Stimulated activated naive CD8-positive, alpha-beta T cell treated with anti-CD3 and anti-CD28 coated beads, Interleukin-15, Interleukin-2, amounts not matched to agents 100 U/mL and 50 U/mL, for 24 hours (primary cell): ENCODE measurements at regions not wholly inside any gene's neighbourhood (a gene's known extent, or its start where the extent isn't known, plus 50 kb on each side); places are given as distances from the start of the nearest gene placed in this dataset.
"Not testable (repeated sequence)": the region's sequence is repeated elsewhere in the genome, so short reads cannot be mapped to it uniquely, and the experiment has no call there.

Source experiments
- ATAC-seq: fragments of 150-1000 bp; cut with Tn5 transposase; one replicate; pipeline ENCODE4 v1.10.0; 2021
- DNase-seq: peaks from one replicate; pipeline ENCODE4 v3.0.0; 2021

DNA sequence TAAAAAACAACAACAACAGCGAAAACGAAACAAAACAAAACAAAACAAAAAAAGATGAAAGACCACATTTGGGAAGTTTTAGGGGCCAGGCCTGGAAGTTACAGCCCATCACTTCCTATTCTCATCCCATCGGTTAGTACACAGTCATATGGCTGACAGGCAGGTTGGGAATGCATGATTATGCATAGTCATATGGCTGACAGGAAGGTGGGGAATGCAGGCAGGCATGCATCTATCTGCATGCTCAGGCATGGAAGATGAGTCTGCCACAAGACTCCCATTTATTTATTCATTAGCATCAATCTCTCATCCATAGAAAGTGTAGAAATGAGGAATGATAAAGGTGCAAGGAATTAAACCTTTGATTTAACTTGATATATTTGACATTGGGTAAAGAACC lies 325.3 kb upstream of the MEX3C start:
- DNase-seq, result no peak
- ATAC-seq, result no peak

DNA sequence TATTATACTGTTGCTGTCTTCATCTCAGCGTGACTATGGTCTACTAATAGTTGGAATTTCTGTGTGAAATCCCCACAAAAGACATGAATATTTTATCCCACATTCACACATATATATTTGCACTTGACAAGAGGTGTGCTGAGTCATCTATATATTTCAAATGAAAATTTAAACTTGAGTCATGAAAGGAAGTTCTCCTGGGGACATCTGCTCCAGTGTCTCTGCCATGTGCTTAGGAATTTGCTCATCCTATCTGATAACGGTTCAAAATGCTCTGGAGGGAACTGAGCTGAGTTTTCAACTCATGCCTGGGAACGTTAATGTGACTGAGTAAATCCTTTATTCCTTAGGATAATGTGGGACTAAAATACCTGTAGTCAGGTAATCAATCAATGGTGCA lies 326.2 kb upstream of the MEX3C start:
- ATAC-seq (no peak), DNase-seq (no peak)

DNA sequence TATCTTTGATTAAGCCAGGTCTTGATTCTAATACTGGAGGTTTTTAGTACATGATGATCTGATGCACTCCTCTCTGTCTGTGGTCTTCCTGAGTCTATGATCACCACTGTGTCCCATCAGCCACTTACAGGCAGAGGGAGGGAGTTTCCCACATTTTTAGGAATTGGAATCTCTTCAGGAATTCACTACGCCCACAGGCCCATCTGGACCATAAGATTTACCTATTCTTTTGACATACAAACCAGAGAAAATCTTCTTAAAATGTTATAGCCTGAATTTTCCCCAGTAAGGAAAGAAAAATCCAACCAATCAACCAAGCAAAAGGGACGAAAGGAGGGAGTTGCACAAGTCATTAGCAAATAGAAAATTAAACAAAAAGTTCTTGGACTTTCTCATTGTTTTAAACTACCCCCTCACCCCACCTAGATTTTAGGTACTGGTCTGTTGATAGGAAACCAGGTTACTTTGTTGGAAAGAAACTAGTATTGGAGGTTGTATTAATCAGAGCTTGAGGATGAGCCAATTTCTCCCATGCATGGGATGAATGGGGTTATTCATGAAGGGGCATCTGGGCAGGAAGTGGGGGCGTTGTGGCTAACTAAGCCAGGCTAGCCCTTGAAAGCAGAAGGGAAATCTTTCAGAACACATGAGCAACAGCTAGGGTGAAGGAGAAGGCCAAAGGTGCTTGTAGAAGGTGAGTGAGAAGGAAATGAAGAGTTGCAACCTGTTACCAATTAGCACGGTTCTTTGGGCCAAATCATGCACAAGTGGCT lies 328.2 kb upstream of the MEX3C start:
- no peak for ATAC-seq
- DNase-seq, result no peak

DNA sequence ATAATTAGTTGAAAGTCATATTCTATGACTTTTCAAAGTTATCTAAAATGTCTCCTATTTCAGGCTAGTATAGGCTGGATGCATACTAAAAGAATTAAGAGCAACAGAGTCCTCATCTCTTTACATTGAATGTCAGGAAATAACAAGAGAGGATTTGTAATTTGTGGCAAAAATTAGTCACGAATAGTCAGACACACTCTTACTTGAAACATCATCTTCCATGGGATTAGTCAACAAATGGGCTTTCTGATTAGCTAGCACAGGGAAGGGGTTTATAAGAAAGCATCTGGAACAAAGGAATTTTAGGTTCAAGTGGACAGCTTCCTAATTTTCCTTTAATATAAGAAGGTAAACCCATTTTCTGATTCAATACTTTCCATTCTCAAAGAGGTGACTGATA lies 330.3 kb upstream of the MEX3C start:
- DNase-seq (no peak), ATAC-seq (no peak)

DNA sequence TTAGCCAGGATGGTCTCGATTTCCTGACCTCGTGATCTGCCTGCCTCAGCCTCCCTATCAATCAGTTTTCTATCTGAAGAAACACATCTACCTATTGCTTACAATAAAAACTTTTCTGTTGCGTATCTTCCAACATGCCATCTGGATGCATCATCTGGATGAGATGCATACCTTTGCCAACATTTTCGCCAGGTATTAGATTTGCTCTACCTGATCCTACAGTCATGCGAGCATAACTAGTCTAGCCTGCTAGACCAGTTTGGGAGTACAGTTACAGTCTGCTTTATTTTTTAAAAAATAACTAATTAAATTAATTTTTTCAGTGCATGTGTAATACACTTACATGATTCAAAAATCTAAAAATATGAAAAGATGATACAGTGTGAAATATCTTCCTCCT lies 334.0 kb upstream of the MEX3C start:
- DNase-seq, result no peak
- no peak for ATAC-seq

DNA sequence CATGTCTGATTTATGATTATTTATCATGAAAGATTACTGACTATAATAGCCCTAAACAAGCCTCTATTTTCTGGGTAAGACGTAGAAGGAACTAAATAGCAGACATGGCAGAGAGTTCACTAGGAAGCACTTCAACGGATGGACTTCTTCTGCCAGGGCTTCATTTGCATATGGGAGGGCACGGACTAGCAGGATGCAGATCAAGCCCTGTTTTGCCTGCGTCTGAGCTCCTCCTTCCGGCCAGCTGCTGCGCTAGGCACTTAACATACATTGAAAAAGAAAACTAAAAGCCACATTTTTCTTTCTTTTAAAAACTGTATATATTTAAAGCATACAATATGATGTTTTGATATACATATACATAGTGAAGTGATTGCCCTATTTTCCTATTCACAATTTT lies 340.0 kb upstream of the MEX3C start:
- ATAC-seq (no peak), DNase-seq (no peak)

DNA sequence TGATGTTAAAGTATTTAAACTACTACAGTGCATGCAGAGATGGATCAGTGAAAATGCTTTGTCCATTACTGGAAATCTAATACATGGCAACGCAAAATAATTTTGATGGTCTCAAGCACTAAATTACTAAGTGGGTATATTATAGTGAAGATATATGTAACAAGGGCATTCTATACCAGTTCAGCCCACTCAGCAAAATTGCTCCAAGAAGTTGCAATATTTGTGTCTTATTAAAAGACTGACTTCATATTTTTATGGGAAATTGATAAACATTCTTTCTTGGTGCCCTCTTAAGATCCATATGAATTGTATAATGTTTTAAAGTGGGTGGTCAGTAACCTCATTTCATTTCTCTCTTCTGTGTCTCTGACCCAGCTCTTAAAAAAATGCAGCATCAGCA lies 343.1 kb upstream of the MEX3C start:
- ATAC-seq (no peak), DNase-seq (no peak)

DNA sequence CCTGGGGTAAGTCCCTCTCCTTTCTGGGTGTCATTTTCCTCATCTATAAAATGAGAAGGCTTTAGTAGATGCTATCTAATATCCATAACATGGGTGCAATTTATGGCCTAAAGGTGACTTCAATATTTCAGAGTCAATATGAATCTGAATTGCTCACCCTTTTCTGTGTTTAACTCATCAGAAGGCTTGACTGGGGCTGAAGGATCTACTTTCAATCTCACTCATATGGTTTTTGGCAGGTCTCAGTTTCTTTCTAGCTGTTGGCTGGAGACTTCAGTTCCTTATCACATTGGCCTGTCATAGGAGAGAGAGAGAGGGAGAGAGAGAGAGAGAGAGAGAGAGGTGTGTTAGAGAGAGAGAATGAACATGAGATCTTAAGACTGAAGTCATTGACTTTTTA lies 343.7 kb upstream of the MEX3C start:
- DNase-seq (no peak), ATAC-seq (no peak)

DNA sequence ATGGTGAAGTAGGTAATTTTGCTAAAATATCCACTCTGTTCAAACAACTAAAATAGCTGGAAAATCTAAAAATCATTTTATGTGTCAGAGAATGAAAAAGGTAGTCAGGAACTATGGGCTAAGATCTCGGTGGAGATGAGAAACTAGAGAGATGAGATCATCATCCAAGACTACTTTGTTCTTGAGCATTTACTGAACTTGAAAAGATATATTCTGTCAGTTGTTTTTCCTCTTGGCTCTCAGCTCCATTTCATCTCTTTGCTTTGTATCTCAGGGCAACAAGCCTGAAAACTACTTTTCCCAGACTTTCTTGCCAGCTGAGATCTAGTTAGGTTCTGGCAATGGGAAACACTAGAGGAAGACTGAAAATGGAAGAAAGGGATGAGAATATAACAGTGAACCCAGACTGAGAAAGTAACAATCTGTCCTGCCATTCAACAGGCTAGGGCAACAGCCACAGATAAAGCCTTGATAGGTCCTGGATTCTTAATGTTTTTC lies 346.2 kb upstream of the MEX3C start:
- DNase-seq, result no peak
- no peak for ATAC-seq

DNA sequence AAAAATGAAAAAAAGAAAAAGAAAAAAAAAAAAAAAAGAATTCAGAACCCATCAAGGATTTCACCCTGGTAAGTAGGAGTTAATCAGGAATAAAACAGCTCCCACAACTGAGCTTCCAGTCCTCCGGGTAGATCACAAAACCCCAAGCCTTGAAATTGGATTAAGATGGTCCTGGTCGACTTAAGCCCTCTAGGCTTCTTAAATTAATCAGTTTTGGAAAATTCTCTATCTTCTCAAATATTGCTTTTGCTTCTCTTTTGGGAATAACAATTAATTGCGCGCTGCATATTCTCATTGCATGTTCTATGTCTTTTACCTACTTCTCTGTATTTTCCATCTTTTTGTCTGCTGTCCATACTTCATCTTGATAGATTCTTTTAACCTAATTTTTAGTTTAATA lies 348.0 kb upstream of the MEX3C start:
- no peak for ATAC-seq
- DNase-seq, result no peak

DNA sequence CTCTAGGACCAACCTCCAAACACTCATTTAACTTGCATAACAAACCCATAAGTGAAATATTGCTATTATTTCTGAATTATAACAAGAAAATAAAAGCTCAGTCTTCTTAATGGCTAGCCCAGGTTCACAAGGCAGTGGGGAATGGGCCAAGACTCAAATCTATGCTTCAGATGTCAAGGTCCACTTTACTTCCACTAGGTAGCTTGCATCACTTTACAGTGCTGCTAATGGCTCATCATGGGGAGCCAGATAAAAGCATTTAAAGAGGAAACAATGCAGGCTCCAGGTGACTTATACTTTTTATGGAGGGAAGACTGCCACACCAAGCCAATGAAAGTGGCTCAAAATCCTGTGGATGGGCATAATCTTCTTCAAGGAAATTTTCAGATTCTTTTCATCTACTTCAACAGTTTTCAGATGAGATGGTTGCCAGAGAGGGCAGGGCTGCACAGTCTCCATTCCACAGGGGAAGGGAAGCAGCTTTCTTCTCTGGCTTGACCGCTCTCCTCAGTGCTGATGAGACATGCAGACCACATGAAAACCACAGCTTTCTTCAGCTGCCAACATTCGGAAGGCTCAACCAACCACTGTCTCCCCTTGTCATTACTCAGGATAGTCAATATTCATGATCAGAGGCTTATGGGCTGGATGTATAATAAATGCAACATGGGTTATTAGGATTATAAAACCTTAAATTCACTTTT lies 361.9 kb upstream of the MEX3C start:
- ATAC-seq (no peak), DNase-seq (no peak)

DNA sequence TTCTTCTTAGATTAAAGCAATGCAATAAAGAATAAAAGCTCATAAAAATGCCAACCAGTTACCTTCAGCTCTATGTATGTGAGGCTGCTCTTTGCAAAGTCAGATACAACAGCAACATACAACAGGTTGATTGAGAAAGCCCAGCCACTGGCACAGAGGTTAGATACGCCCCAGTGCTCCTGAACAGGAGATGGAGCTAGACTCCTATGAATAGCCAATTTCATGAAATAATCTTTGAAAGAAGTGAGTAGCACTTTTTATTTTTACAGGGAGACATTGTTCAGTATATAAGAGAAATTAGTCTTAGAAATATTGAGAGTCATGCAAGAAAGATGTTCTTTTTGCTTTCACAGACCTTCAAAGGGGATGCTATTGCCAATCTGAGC lies 362.4 kb upstream of the MEX3C start:
- no peak for ATAC-seq
- DNase-seq, result no peak

DNA sequence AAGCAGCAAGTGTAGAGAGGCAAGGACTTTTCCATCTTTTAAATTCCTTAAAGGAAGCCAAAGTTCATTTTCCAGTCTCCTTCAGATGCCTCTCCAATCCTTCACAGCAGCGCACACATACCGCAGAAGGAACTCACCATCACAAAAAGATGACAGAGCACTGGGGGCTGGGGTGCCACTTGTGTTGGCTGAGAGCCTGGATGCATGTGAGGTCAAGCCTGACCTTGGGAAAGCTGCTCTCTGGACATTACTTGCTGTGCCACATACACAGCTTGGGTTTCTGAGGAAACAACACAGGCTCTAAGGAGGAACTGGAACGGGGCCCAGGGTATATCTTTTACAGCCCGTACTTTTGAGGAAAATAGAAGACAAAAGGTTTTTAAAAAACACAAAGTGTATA lies 364.3 kb upstream of the MEX3C start:
- ATAC-seq (no peak), DNase-seq (no peak)

DNA sequence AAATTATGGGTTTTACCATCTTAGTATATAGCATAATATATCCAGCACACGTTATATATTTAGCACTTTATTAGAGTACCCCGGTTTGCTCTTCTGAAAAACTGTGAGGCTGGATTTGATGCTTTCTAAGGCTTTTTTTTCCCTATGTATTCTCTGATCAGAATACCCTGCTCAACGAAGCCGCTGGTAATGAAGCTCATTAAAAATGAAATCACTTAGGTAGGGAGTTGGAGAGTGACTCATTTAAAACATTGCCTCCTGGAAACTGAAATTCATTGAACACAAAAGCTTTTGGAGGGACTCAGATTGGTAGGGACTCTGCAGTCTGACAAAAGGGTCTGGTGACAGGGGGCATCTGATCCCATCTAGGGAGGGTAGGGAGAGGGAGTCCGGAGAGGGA lies 365.4 kb upstream of the MEX3C start:
- no peak for ATAC-seq

DNA sequence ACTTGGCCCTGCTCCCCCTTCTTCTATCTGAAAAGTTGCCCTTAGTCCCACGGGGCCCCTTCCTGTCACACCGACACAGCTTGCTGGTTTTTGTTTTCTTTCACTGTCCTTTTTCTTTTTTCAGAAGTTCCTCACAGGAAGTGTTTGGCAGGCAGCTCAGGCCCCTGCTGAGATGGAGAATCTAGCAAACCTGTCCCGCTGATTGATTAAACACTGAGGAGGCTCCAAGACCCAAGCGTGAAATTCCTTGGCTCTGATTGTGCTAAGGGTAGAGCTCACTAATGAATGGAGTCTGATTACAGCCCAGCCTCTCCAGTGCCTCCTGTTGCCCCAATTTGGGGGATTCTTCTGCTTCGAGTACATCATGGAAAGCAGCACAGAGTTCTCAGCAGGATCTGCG lies 365.9 kb upstream of the MEX3C start:
- no peak for DNase-seq
- ATAC-seq, result no peak

More for the DNA sequence above, 365.4 kb upstream of the MEX3C start:
- DNase-seq, result no peak

DNA sequence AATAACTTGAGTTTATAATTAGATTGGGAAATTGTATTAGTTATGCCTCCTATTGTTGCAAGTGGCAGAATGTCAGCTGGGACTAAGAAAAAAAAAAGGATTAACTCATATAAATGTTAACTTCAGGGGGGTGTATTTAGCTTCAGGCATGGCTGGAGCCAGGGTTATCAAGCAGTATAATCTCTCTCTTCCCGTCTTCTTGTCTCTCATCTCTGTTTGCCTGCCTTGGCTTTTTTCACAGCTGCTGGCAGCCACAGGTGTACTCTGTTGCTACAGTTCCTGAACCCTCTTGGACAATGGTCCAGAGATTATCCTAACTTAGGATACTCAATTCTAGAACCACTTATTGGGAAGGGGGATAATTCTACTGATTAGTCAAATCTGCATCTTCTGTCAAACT lies 370.7 kb upstream of the MEX3C start:
- DNase-seq (no peak), ATAC-seq (no peak)

DNA sequence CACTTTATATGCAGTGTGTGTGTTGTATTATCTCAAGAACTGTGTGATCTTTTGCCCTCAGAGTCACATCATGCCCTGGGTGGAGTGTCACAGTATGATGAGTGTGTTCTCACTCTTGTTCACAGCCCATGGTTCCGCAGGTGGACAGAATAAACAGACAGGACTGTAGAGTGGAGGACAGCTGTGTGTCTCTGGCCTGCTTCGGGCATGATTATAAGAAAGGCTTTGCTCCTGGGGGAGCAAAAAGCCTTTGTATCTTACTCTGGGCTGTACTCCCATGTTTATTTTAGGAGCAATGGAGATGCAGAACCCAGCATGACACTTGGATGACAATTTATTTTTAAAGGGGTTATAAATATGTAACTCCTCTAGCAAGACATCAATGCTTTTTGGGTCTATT lies 371.7 kb upstream of the MEX3C start:
- DNase-seq (no peak), ATAC-seq (no peak)

DNA sequence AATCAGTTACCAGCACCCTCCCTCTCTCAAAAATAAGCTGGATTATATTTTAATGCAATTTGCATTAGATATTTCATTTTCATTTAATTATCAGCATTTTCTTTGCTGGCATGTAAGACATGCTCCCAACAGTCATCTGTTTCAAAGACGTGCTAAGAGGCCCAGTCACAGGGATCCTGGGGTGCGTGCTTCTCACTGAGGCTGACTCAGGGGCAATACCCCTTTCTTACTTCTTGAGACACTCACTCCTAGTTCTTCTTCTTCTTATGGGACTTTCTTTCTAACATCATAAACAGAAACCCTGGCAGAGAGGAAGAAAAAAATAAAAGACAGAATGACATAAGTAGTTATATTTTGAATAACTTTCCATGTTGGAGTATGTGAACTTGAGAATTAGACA lies 372.1 kb upstream of the MEX3C start:
- no peak for ATAC-seq
- no peak for DNase-seq

DNA sequence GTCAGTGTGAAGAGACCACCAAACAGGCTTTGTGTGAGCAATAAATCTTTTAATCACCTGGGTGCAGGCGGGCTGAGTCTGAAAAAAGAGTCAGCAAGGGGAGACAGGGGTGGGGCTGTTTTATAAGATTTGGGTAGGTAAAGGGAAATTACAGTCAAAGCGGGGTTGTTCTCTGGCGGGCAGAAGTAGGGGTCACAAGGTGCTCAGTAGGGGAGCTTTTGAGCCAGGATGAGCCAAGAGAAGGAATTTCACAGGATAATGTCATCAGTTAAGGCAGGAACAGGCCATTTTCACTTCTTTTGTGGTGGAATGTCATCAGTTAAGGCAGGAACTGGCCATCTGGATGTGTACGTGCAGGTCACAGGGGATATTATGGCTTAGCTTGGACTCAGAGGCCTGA lies 372.6 kb upstream of the MEX3C start:
- DNase-seq, ATAC-seq: not testable (repeated sequence)

DNA sequence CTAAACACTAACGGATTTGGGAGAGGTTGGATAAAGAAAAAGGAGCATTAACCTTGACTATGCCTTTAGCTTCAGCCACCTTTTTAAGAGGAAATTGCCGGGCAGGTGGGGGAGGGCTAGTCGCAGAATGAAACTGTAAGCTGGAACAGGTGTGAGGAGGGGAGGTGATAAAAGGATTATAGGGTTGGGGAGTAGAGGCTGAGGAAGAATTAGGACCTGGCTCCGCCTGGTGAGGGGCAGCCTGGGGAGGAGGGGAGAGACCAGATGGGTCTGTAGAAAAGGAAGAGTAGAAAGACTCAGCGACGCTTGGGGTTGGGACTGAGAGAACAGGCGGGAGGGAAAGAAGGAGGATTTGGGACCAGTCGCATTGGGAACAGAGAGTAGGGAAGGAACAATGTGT lies 376.4 kb upstream of the MEX3C start:
- not testable (repeated sequence) for DNase-seq, ATAC-seq

DNA sequence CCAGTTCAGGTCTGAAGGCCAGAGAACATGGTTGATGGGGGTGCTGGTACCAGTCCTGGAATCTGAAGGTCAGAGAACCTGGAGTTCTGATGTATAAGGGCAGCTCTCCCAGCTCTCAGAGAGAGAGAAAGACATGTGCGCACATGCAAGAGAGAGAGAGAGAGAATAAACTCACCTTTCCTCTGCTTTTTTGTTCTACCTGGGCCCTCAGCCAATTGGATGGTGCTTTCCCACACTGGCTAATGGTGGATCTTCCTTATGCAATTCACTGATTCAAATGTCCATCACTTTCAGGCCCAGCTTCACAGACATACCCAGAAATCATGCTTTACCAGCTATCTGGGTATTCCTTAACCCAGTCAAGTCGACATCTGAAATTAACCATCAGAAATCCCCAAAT lies 377.7 kb upstream of the MEX3C start:
- ATAC-seq (no peak), DNase-seq (no peak)

DNA sequence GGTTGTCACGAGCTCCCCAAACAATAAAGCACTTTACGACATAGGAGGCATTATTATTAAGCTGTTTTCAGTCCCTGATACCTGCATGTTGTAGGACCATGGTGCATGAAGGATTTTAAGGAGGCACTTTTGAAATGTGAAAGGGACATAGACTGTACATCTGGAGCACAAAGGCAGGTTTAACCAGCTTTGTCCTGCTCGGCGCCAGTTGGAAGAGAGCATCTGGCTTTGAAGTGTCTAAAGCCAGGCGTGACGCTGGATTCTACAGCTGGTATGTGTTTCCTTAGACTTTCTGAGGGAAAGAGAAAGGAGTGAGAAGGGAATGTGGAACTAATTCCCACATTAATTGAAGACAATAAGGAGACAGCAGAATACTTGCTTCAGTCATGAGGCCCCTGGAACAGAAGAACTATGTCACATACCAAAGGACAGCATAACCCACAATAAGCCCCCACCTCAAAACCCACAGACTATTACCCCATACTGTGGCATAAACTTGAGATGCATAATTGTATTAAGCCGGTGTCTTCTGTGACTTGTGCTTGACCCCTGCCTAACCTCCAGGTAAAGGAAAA lies 381.0 kb upstream of the MEX3C start:
- DNase-seq (no peak), ATAC-seq (no peak)

DNA sequence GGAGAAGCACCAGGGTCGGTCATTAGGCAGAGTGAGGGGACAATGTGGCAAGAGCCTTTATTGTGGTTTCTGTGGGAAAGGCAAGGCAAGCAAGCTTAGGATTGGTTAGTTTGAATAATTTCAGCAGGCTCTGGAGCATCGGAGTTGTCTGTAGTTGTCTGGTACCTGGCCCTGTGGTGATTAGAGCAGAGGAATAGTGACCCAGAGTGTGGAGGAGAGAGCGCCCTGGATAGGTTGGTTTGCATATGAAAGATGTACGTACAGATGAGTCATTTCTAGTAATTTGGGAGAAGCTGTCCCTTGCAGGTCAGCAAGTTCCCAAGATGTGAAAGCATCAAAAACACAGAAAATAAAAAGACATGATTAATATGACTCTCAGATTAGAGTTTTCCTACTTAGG lies 383.1 kb upstream of the MEX3C start:
- no peak for ATAC-seq

DNA sequence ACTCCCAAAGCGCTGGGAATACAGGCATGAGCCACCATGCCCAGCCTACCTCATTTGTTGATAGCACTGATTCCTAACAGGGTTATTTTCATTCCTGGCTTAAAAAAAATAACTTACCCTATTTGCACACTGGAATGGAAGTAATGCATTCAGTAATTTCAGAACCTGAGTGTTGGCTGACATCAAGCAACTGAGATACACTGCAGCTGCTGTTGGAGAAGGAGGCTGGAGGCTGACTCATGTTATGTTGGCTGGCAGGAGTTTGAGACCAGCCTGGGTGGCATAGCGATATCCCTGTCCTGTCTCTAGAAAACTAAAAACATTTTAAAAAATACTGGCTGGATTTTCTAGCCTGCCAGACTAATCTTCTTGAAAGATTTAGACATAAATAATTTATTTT lies 385.1 kb upstream of the MEX3C start:
- DNase-seq, result no peak
- no peak for ATAC-seq

More for the DNA sequence above, 383.1 kb upstream of the MEX3C start:
- no peak for DNase-seq
